Thyroid gland (tissue), 4 donors: ENCODE measurements at regions not wholly inside any gene's neighbourhood (a gene's known extent, or its start where the extent isn't known, plus 50 kb on each side); places are given as distances from the start of the nearest gene placed in this dataset.

Source experiments
- DNase-seq, 2 donors: peaks; one replicate each; pipeline ENCODE4 v3.0.0-alpha.2; 2019
- H3K27ac ChIP-seq, 3 donors: fragments of 200-600 bp; sonication (generic); 1 replicate in 2 of 3; 2 replicates in 1 of 3; pipeline ENCODE4 v1.5.1; 2016 to 2019; ENCODE audit warnings: mild to moderate bottlenecking in 1 of 3, moderate library complexity in 1 of 3
- H3K27me3 ChIP-seq: fragments of 200-600 bp; sonication (generic); one replicate; pipeline ENCODE4 v1.5.1; 2019
- H3K36me3 ChIP-seq, 2 donors: fragments of 200-600 bp; sonication (generic); one replicate each; pipeline ENCODE4 v1.5.1; 2016 to 2019
- H3K4me1 ChIP-seq, 2 donors: fragments of 200-600 bp; sonication (generic); one replicate each; pipeline ENCODE4 v1.5.1; 2017 to 2019
- H3K4me3 ChIP-seq, 3 donors: fragments of 200-600 bp; sonication (generic); replicated peaks in 1 of 3; 1 replicate in 2 of 3; 2 replicates in 1 of 3; pipeline ENCODE4 v1.5.1; 2016; ENCODE audit warnings: mild to moderate bottlenecking in 1 of 3
- H3K9me3 ChIP-seq: fragments of 200-600 bp; sonication (generic); one replicate; pipeline ENCODE4 v1.5.1; 2017
- POLR2A ChIP-seq, 2 donors: fragments of 450-650 bp; IDR thresholded peaks; one replicate each; pipeline ENCODE4 v1.6.1; 2017; ENCODE audit warnings: antibody characterized with exemption in 2 of 2, mild to moderate bottlenecking in 2 of 2, moderate library complexity in 1 of 2
- WGBS, 2 donors: methylation state at CpG; one replicate each; pipeline ENCODE4 v1.1.5; 2017; 5-methylcytosine and 5-hydroxymethylcytosine counted together
- intact Hi-C: fragments of 100-400 bp; cut with DNase I; formaldehyde crosslinking; loops from one replicate; pipeline ENCODE4 v1.15.1; 2023
- TF ChIP-seq, protein P1 (sequence below), 6 experiments: fragments of 200-600 bp in 3 of 6; fragments of 450-650 bp in 3 of 6; sonication (generic) in 3 of 6; IDR thresholded peaks; one replicate each; pipeline ENCODE4 v1.5.1; 2016 to 2019; ENCODE audit warnings: antibody characterized with exemption in 6 of 6, mild to moderate bottlenecking in 2 of 6, inconsistent platforms in 1 of 6, moderate library complexity in 1 of 6

DNA sequence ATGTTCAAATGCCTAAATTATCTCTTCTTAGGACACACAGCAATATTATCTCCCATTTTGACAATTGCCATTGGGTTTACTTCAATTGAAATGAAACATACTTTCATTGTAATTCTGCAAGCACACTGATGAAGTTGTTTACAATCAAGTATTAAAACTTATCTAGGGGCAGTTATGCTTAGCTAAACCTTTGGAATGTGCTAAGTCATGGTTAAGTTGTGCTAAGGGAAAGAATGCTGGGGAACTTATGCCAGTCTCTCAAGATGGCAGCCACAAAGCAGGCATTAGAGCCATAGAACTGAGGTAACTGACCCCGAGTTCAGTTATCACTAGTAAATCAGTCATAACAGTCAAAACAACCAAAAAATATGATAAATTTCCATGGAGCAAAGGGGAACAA, 59.1 kb upstream of the NT5E start:
- Histone ChIP-seq H3K27me3 (no peaks in the 10 kb centered on the region), H3K27ac (no peak overlapping the region), H3K4me3 (no peak overlapping the region), H3K9me3 (no peaks in the 10 kb centered on the region), H3K36me3 (no peaks in the 10 kb centered on the region), H3K4me1 (peaks cover 28 to 38% of the 10 kb centered on the region in 2 donors)
- intact Hi-C loops = no loop called here
- TF ChIP-seq, protein P1, sequence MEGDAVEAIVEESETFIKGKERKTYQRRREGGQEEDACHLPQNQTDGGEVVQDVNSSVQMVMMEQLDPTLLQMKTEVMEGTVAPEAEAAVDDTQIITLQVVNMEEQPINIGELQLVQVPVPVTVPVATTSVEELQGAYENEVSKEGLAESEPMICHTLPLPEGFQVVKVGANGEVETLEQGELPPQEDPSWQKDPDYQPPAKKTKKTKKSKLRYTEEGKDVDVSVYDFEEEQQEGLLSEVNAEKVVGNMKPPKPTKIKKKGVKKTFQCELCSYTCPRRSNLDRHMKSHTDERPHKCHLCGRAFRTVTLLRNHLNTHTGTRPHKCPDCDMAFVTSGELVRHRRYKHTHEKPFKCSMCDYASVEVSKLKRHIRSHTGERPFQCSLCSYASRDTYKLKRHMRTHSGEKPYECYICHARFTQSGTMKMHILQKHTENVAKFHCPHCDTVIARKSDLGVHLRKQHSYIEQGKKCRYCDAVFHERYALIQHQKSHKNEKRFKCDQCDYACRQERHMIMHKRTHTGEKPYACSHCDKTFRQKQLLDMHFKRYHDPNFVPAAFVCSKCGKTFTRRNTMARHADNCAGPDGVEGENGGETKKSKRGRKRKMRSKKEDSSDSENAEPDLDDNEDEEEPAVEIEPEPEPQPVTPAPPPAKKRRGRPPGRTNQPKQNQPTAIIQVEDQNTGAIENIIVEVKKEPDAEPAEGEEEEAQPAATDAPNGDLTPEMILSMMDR (IDR thresholded peaks at IDR 0.05) = no peak
- no peak for TF ChIP-seq POLR2A (IDR thresholded peaks at IDR 0.05)
- no peak for DNase-seq
- WGBS, 2 donors = 81 to 90% methylated on average over 1 of the region's 1 CpG

DNA sequence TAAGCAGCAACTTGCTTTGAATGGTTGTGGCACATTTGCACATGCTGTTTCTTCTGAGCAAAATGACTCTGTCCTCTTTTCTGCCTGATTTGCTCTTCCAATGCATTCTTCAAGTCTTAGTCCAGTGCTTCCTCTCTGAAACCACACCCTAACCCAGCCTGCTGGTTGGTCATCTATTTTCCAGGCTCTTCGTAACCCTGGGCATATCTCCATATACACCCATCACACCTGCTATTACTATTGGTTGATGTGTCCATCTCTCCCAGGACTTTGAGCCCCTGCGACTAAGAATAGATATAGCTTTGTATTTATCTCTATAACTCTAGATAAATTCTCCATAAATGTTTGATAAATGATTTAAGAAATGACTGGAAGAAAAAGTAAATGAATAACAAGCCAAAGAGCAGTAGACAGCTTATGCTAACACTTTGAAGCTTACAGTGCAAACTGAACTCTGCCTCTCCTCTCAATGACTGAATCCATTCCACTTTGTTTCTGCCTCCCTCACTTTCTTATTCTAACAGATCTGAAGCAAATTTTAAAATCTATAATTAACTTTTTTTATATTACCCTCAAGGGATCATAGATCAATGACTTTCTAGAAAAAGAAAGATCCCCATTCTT, 59.7 kb upstream of the NT5E start:
- Histone ChIP-seq H3K4me1 (peaks cover 23 to 33% of the 10 kb centered on the region in 2 donors), H3K27me3 (no peaks in the 10 kb centered on the region), H3K4me3 (no peak overlapping the region), H3K9me3 (no peaks in the 10 kb centered on the region), H3K27ac (no peak overlapping the region), H3K36me3 (no peaks in the 10 kb centered on the region)
- intact Hi-C loops = no loop called here
- DNase-seq = no peak
- WGBS, 2 donors = 89 to 95% methylated on average over 2 of the region's 2 CpGs
- no peak for TF ChIP-seq POLR2A (IDR thresholded peaks at IDR 0.05)
- TF ChIP-seq, protein P1 (IDR thresholded peaks at IDR 0.05) = no peak

DNA sequence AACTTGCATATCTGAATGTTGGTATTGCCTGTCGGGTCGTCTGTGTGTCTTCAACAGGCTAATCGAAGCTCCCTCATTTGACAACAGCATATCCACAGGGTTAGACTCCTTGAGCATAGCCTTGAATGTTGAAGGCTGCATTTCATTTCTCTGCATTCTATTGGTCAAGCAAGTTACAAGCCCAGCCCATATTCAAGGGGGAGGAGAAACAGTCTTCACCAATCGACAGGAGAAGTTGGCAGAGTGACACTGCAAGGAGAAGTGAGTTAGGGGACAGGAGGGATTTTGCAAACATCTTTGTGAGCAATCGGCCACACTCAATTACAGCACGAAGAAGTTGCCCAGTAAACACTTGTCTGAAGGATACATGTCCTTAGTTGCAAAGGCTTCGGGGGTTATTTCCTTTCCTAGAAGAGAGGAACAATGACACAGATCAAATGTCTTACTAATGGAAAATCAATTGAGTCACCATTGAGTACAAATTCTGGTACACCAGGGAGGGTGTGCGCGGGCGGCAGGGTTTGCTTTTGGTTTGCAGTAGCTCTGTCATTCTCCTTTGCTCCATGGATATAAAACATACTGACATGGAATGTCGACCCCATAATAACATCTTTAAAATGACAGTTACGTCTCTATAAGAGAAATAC, 60.6 kb upstream of the NT5E start:
- no peaks in the 10 kb centered on the region for H3K36me3 ChIP-seq
- no peak overlapping the region for H3K4me3 ChIP-seq
- no peak for DNase-seq
- H3K27ac ChIP-seq = no peak overlapping the region
- H3K27me3 ChIP-seq = no peaks in the 10 kb centered on the region
- whole genome bisulfite sequencing, 2 donors = 91 to 95% methylated on average over 12 of the region's 12 CpGs
- intact Hi-C loops = no loop called here
- TF ChIP-seq, protein P1 (IDR thresholded peaks at IDR 0.05) = no peak
- TF ChIP-seq POLR2A (IDR thresholded peaks at IDR 0.05) = no peak
- H3K4me1 ChIP-seq = peaks cover 13 to 24% of the 10 kb centered on the region in 2 donors
- no peaks in the 10 kb centered on the region for H3K9me3 ChIP-seq

DNA sequence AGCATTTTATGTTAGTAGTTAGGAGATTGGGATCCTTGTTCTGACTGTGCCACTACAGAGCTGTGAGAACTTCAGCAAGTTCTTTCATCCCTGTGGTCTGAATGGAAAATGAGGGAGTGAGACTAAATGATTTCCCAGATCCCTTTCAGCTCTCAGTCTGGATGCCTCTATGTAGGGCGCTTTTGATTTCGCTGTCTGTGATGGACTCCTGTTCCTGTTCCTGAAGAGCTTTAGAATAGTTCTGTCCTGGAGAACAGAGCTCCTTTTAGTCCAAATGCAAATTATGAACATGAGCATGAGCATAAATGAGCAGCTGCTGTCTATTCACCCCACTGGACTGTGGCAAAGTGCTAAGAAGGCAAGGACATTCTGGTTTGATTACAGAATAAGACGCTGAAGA, 61.4 kb upstream of the NT5E start:
- DNase-seq = no peak
- H3K27me3 ChIP-seq = no peaks in the 10 kb centered on the region
- TF ChIP-seq, protein P1 (IDR thresholded peaks at IDR 0.05) = no peak
- TF ChIP-seq POLR2A (IDR thresholded peaks at IDR 0.05) = no peak
- 93 to 95% methylated on average over 3 of the region's 3 CpGs for WGBS, 2 donors
- no peaks in the 10 kb centered on the region for H3K9me3 ChIP-seq
- peaks cover 9 to 21% of the 10 kb centered on the region in 2 donors for H3K4me1 ChIP-seq
- H3K4me3 ChIP-seq = no peak overlapping the region
- no peak overlapping the region for H3K27ac ChIP-seq
- H3K36me3 ChIP-seq = no peaks in the 10 kb centered on the region
- intact Hi-C loops = no loop called here

DNA sequence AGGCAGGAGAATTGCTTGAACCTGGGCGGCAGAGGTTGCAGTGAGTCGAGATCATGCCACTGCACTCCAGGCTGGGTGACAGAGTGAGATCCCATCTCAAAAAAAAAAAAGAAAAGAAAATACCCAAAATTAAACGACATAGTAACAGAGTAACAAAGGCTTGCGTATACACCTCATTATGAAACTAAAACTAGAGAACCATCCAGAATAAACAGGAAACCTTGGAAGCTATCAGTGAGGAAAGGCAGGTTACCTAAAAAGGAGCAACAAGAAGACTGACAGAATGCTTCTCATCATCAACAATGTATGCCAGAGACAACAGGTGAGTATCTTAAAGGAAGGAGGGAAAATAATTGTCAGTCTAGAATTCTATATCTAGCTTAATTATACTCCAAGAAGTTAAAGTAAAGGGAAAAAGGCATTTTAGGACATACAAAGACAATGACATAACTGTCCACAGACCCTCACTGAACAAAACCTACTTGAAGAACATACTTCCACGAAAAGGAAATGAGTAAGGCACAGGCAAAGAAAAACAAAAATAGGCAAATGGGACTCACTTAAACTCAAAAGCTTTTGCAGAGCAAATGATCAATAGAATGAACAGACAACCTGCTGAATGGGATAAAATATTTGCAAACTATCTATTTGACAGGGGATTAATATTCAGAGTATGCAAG, 64.1 kb upstream of the NT5E start:
- Histone ChIP-seq H3K4me3 (no peak overlapping the region), H3K27ac (no peak overlapping the region), H3K4me1 (peaks cover 4 to 12% of the 10 kb centered on the region in 2 donors), H3K27me3 (no peaks in the 10 kb centered on the region), H3K9me3 (no peaks in the 10 kb centered on the region), H3K36me3 (no peaks in the 10 kb centered on the region)
- no peak for DNase-seq
- TF ChIP-seq POLR2A (IDR thresholded peaks at IDR 0.05) = no peak
- TF ChIP-seq, protein P1 (IDR thresholded peaks at IDR 0.05) = no peak
- intact Hi-C loops = no loop called here
- 80% methylated on average over 5 of the region's 5 CpGs for WGBS, 2 donors
